A673 (cell line): ENCODE measurements at regions not wholly inside any gene's neighbourhood (a gene's known extent, or its start where the extent isn't known, plus 50 kb on each side); places are given as distances from the start of the nearest gene placed in this dataset.

ENCODE experiments used
- BruUV-seq: library from RNA; stranded (reverse); fragments of 400-500 nt; replicated peaks from 2 replicates; lab custom pipeline; 2021; lab: Mats Ljungman, UMichigan
- CTCF ChIA-PET: fragments of 300-600 bp; sonication (Branson Sonifier 250); formaldehyde crosslinking; loops from one replicate; lab custom pipeline; 2022; ENCODE audit warnings: antibody characterized with exemption; lab: Charles Lee
- POLR2A ChIA-PET: fragments of 300-600 bp; sonication (Branson Sonifier 250); formaldehyde crosslinking; loops from one replicate; lab custom pipeline; 2022; ENCODE audit warnings: antibody characterized with exemption; ENCODE audit not compliant: low non-redundant PET; lab: Charles Lee
- DNase-seq: peaks from one replicate; pipeline ENCODE4 v3.0.0-alpha.2; 2015; ENCODE audit warnings: low spot score
- H3K27ac ChIP-seq: fragments of 200-600 bp; sonication (generic); 2 replicates; pipeline ENCODE4 v1.5.1; 2016; ENCODE audit warnings: mixed run types, low read depth, mild to moderate bottlenecking, mixed read lengths, antibody characterized with exemption, low read length; ENCODE audit not compliant: poor library complexity, severe bottlenecking
- H3K27me3 ChIP-seq: fragments of 200-600 bp; sonication (generic); replicated peaks from 2 replicates; pipeline ENCODE4 v1.6.1; 2017; ENCODE audit warnings: mixed run types, low read depth, mild to moderate bottlenecking, mixed read lengths, antibody characterized with exemption, low read length; ENCODE audit not compliant: insufficient read depth, poor library complexity
- H3K36me3 ChIP-seq: fragments of 200-600 bp; sonication (generic); 2 replicates; pipeline ENCODE4 v1.6.1; 2016; ENCODE audit warnings: mixed run types, mild to moderate bottlenecking, mixed read lengths, antibody characterized with exemption, low read length; ENCODE audit not compliant: insufficient read depth, poor library complexity, severe bottlenecking
- H3K4me1 ChIP-seq: fragments of 200-600 bp; sonication (generic); 2 replicates; pipeline ENCODE4 v1.6.1; 2017; ENCODE audit warnings: mixed run types, mild to moderate bottlenecking, mixed read lengths, antibody characterized with exemption, low read length; ENCODE audit not compliant: insufficient read depth, poor library complexity, severe bottlenecking
- H3K4me3 ChIP-seq: fragments of 200-600 bp; sonication (generic); 2 replicates; pipeline ENCODE4 v1.5.1; 2016; ENCODE audit warnings: low read depth, mixed run types, mild to moderate bottlenecking, mixed read lengths, low read length; ENCODE audit not compliant: poor library complexity, severe bottlenecking
- H3K9me3 ChIP-seq: fragments of 200-600 bp; sonication (generic); 2 replicates; pipeline ENCODE4 v1.6.1; 2016; ENCODE audit warnings: mixed run types, low read depth, mild to moderate bottlenecking, mixed read lengths, antibody characterized with exemption, low read length; ENCODE audit not compliant: poor library complexity, severe bottlenecking
- EZH2 ChIP-seq: fragments of 200-600 bp; sonication (generic); IDR thresholded peaks from 2 replicates; pipeline ENCODE4 v1.6.1; 2017; ENCODE audit warnings: borderline replicate concordance, low read depth, mild to moderate bottlenecking, mixed read lengths, antibody characterized with exemption, low read length; ENCODE audit not compliant: poor library complexity, severe bottlenecking
- intact Hi-C: fragments of 100-400 bp; cut with micrococcal nuclease; formaldehyde crosslinking; loops from one replicate; pipeline ENCODE4 v1.10.0; 2022; ENCODE audit not compliant: unreplicated experiment
- TF ChIP-seq, protein P1 (sequence below): fragments of 300-800, 200-600 bp; sonication (generic); conservative IDR thresholded peaks from 2 replicates; pipeline ENCODE4 v1.5.1; 2017; ENCODE audit warnings: low read depth, mild to moderate bottlenecking, antibody characterized with exemption, low read length, moderate library complexity, mixed read lengths

DNA sequence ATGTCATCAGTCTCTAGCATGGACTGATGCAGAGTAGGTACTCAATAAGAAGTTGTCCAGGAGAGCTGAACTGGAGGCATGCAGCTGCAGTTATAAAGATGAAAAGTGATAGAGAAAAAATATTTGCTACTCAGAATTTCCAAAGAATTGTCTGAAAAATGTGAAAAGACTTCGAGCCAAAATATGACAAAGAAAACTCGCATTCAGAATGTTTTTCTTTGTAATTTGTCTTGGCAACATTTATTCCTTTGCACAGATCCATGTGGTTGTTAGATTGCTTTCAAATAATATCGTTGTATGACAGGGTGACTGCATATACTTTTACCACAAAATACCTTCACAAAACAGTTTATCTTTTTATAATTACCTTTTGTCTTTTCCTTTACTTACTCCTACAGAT is 128.0 kb upstream of the SLC4A4 start:
- no peak overlapping the region for H3K4me3 ChIP-seq
- CTCF ChIA-PET, result no interaction called here
- no peak overlapping the region for H3K27ac ChIP-seq
- no peaks in the 10 kb centered on the region for H3K36me3 ChIP-seq
- DNase-seq, result no peak
- TF ChIP-seq, protein P1, sequence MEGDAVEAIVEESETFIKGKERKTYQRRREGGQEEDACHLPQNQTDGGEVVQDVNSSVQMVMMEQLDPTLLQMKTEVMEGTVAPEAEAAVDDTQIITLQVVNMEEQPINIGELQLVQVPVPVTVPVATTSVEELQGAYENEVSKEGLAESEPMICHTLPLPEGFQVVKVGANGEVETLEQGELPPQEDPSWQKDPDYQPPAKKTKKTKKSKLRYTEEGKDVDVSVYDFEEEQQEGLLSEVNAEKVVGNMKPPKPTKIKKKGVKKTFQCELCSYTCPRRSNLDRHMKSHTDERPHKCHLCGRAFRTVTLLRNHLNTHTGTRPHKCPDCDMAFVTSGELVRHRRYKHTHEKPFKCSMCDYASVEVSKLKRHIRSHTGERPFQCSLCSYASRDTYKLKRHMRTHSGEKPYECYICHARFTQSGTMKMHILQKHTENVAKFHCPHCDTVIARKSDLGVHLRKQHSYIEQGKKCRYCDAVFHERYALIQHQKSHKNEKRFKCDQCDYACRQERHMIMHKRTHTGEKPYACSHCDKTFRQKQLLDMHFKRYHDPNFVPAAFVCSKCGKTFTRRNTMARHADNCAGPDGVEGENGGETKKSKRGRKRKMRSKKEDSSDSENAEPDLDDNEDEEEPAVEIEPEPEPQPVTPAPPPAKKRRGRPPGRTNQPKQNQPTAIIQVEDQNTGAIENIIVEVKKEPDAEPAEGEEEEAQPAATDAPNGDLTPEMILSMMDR, result no peak
- no peak for TF ChIP-seq EZH2
- no peaks in the 10 kb centered on the region for H3K9me3 ChIP-seq
- POLR2A ChIA-PET, result no interaction called here
- intact Hi-C loops, result no loop called here
- no TSS peak for BruUV-seq
- H3K27me3 ChIP-seq, result no peaks in the 10 kb centered on the region
- no peaks in the 10 kb centered on the region for H3K4me1 ChIP-seq

DNA sequence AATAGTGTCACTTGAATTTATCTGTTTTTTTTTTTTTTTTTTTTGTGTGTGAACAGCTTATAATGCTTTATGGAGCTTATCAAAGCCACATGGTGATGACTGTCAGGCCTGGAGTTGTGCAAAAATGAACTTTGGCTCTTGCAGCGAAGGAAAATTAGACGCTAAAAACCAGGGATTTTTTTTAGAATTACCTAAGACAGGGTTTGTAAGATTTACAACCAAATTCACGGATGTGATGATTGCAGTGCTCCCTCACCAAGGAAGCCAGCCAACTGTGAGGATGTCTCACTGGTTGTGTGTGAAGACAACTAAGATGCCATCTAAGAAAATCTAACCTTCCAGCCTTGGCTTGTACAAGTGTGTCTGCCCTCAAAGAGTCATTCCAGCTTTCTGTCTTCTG is 127.1 kb upstream of the SLC4A4 start:
- DNase-seq, result no peak
- Histone ChIP-seq H3K9me3 (no peaks in the 10 kb centered on the region), H3K27me3 (no peaks in the 10 kb centered on the region), H3K36me3 (no peaks in the 10 kb centered on the region), H3K4me3 (no peak overlapping the region), H3K4me1 (no peaks in the 10 kb centered on the region), H3K27ac (no peak overlapping the region)
- ChIA-PET POLR2A (interaction anchor here (0.6 kb wide), 1 partner anchor 310 kb away, joined by 5 read pairs; the partner anchor contains the start of gene MOB1B), CTCF (no interaction called here)
- TF ChIP-seq, protein P1, result no peak
- no peak for TF ChIP-seq EZH2
- no TSS peak for BruUV-seq
- intact Hi-C loops, result no loop called here

DNA sequence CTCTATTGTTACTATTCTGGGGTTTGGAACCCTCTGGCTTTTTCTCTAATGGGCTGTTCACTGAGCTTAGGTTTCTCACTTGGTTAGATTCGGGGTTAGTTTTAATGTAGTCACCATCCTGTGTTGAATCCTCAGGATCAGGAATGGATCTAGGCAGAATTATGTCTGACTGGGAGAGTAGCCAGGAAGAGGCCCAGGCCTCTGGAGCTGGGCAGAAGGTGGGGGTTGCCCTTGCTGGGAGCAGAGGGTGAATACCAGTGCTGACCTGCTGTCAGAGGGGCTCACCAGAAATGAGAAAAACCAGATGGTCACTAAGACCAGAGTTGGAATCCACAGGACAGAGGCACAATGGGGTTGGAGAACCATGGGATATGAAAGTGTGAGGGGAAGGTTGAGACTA is 126.6 kb upstream of the SLC4A4 start:
- no peaks in the 10 kb centered on the region for H3K27me3 ChIP-seq
- H3K4me1 ChIP-seq, result no peaks in the 10 kb centered on the region
- intact Hi-C loops, result no loop called here
- ChIA-PET POLR2A (interaction anchor here (0.6 kb wide), 1 partner anchor 310 kb away, joined by 5 read pairs; the partner anchor contains the start of gene MOB1B), CTCF (no interaction called here)
- no peak overlapping the region for H3K4me3 ChIP-seq
- H3K9me3 ChIP-seq, result no peaks in the 10 kb centered on the region
- no peak for DNase-seq
- H3K36me3 ChIP-seq, result no peaks in the 10 kb centered on the region
- H3K27ac ChIP-seq, result no peak overlapping the region
- BruUV-seq, result no TSS peak
- no peak for TF ChIP-seq EZH2
- TF ChIP-seq, protein P1, result no peak
